Liver (tissue), 3 donors: ENCODE measurements at regions not wholly inside any gene's neighbourhood (a gene's known extent, or its start where the extent isn't known, plus 50 kb on each side); places are given as distances from the start of the nearest gene placed in this dataset.

Experiments used
- FOXA1 ChIP-seq: IDR thresholded peaks from 2 replicates; pipeline ENCODE4 v1.6.1; 2016; ENCODE audit warnings: antibody characterized with exemption
- GABPA ChIP-seq, 2 donors: IDR thresholded peaks in 1 of 2; conservative IDR thresholded peaks in 1 of 2; 2 replicates each; pipeline ENCODE4 v1.6.1; 2016; ENCODE audit warnings: antibody characterized with exemption in 2 of 2, mild to moderate bottlenecking in 1 of 2, moderate library complexity in 1 of 2
- MAX ChIP-seq: IDR thresholded peaks from 2 replicates; pipeline ENCODE4 v1.6.1; 2016; ENCODE audit warnings: antibody characterized with exemption
- RAD21 ChIP-seq, 2 donors: IDR thresholded peaks; 2 replicates each; pipeline ENCODE4 v1.6.1; 2016; ENCODE audit warnings: antibody characterized with exemption in 2 of 2, mild to moderate bottlenecking in 2 of 2
- SP1 ChIP-seq: IDR thresholded peaks from 2 replicates; pipeline ENCODE4 v1.6.1; 2018; ENCODE audit warnings: antibody characterized with exemption, mild to moderate bottlenecking
- TF ChIP-seq, protein P1 (sequence below): fragments of 150-350 bp; IDR thresholded peaks from 2 replicates; pipeline ENCODE4 v1.5.1; 2017; ENCODE audit warnings: improper control_type of control experiment, low read depth, low read length; ENCODE audit not compliant: missing input control
- TF ChIP-seq, protein P2 (sequence below): IDR thresholded peaks from 2 replicates; pipeline ENCODE4 v1.6.1; 2016; ENCODE audit warnings: antibody characterized with exemption
- donor health status: healthy.
- donor health status: healthy.

DNA sequence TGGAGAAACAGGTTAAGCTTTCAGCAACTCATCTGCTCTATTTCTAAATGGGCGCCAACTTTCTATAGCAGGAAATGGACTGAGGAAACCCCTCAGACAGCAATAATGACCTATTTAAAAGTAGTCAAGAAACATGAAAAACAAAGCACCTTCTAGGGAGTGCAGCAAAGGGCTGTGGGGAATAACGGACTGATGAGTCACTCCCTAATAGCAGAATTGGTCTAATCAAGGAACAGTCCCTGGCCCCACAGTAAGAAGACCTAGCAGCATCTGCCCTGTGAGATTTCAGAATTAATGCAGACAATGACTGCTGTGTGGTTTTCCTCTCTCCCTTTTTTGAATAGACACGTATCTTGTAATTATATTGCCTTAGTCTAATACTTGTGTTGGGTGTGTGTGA is 602.9 kb downstream of the IPMK start:
- TF ChIP-seq, protein P1, sequence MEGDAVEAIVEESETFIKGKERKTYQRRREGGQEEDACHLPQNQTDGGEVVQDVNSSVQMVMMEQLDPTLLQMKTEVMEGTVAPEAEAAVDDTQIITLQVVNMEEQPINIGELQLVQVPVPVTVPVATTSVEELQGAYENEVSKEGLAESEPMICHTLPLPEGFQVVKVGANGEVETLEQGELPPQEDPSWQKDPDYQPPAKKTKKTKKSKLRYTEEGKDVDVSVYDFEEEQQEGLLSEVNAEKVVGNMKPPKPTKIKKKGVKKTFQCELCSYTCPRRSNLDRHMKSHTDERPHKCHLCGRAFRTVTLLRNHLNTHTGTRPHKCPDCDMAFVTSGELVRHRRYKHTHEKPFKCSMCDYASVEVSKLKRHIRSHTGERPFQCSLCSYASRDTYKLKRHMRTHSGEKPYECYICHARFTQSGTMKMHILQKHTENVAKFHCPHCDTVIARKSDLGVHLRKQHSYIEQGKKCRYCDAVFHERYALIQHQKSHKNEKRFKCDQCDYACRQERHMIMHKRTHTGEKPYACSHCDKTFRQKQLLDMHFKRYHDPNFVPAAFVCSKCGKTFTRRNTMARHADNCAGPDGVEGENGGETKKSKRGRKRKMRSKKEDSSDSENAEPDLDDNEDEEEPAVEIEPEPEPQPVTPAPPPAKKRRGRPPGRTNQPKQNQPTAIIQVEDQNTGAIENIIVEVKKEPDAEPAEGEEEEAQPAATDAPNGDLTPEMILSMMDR = no peak
- TF ChIP-seq FOXA1 = no peak
- no peak for TF ChIP-seq RAD21 (IDR thresholded peaks at IDR 0.05)
- TF ChIP-seq, protein P2, sequence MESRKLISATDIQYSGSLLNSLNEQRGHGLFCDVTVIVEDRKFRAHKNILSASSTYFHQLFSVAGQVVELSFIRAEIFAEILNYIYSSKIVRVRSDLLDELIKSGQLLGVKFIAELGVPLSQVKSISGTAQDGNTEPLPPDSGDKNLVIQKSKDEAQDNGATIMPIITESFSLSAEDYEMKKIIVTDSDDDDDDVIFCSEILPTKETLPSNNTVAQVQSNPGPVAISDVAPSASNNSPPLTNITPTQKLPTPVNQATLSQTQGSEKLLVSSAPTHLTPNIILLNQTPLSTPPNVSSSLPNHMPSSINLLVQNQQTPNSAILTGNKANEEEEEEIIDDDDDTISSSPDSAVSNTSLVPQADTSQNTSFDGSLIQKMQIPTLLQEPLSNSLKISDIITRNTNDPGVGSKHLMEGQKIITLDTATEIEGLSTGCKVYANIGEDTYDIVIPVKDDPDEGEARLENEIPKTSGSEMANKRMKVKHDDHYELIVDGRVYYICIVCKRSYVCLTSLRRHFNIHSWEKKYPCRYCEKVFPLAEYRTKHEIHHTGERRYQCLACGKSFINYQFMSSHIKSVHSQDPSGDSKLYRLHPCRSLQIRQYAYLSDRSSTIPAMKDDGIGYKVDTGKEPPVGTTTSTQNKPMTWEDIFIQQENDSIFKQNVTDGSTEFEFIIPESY = no peak
- TF ChIP-seq SP1 = no peak
- TF ChIP-seq GABPA (IDR thresholded peaks at IDR 0.05 in 1 of 2, conservative IDR thresholded peaks at IDR 0.05 in 1 of 2) = no peak
- TF ChIP-seq MAX = no peak
